IMR-90 (cell line): ENCODE measurements at regions not wholly inside any gene's neighbourhood (a gene's known extent, or its start where the extent isn't known, plus 50 kb on each side); places are given as distances from the start of the nearest gene placed in this dataset.

Source experiments
- ATAC-seq: fragments of 200-7000 bp; cut with Tn5 transposase; 2 replicates; pipeline ENCODE4 v1.9.1; 2020; ENCODE audit warnings: low read depth, mild to moderate bottlenecking, moderate library complexity
- BruUV-seq: library from RNA; stranded (reverse); fragments of 400-500 nt; replicated peaks from 2 replicates; lab custom pipeline; 2021; lab: Mats Ljungman, UMichigan
- CTCF ChIA-PET: fragments of 300-600 bp; formaldehyde crosslinking; extraction: SDS; loops from one replicate; lab custom pipeline; 2021; ENCODE audit warnings: antibody characterized with exemption; lab: Yijun Ruan, JAX
- POLR2A ChIA-PET: fragments of 300-600 bp; sonication (Branson Sonifier 250); formaldehyde crosslinking; loops from one replicate; lab custom pipeline; 2022; ENCODE audit warnings: antibody characterized with exemption; ENCODE audit not compliant: unreplicated experiment; lab: Charles Lee
- DNase-seq: peaks from one replicate; pipeline ENCODE4 v3.0.0; 2013
- H2AFZ ChIP-seq: replicated peaks from 2 replicates; pipeline ENCODE3; 2013; ENCODE audit warnings: low read length, mild to moderate bottlenecking; ENCODE audit not compliant: poor library complexity
- H2AK5ac ChIP-seq: 2 replicates; pipeline ENCODE4 v1.6.1; 2013; ENCODE audit warnings: low read depth, low read length, inconsistent platforms
- H2AK9ac ChIP-seq: replicated peaks from 2 replicates; pipeline ENCODE3; 2013; ENCODE audit warnings: mild to moderate bottlenecking, low read depth, low read length, moderate library complexity; ENCODE audit not compliant: poor library complexity
- H2BK120ac ChIP-seq: 2 replicates; pipeline ENCODE4 v1.6.1; 2013; ENCODE audit warnings: low read depth, low read length, inconsistent platforms
- H2BK15ac ChIP-seq: 3 replicates; pipeline ENCODE4 v1.6.1; 2013; ENCODE audit warnings: low read depth, low read length, inconsistent platforms
- H2BK20ac ChIP-seq: 2 replicates; pipeline ENCODE4 v1.6.1; 2013; ENCODE audit warnings: low read depth, mild to moderate bottlenecking, inconsistent platforms, low read length, moderate library complexity
- H2BK5ac ChIP-seq: 2 replicates; pipeline ENCODE4 v1.6.1; 2013; ENCODE audit warnings: mild to moderate bottlenecking, low read depth, low read length, inconsistent platforms; ENCODE audit not compliant: poor library complexity, severe bottlenecking
- H3K14ac ChIP-seq: replicated peaks from 2 replicates; pipeline ENCODE4 v1.6.1; 2013; ENCODE audit warnings: low read depth, low read length, inconsistent platforms
- H3K18ac ChIP-seq: 2 replicates; pipeline ENCODE4 v1.6.1; 2013; ENCODE audit warnings: low read depth, low read length, control low read depth
- H3K23ac ChIP-seq: 2 replicates; pipeline ENCODE4 v1.6.1; 2013; ENCODE audit warnings: low read depth, low read length, inconsistent platforms
- H3K27ac ChIP-seq: 2 replicates; pipeline ENCODE4 v1.5.1; 2013; ENCODE audit warnings: mild to moderate bottlenecking, control low read depth, low read length; ENCODE audit not compliant: insufficient read depth
- H3K27me3 ChIP-seq: 2 replicates; pipeline ENCODE4 v1.6.1; 2013; ENCODE audit warnings: low read length; ENCODE audit not compliant: control insufficient read depth, insufficient read depth
- H3K36me3 ChIP-seq: 2 replicates; pipeline ENCODE4 v1.6.1; 2013; ENCODE audit warnings: low read length, mixed read lengths; ENCODE audit not compliant: control insufficient read depth, insufficient read depth
- H3K4ac ChIP-seq: 2 replicates; pipeline ENCODE4 v1.6.1; 2013; ENCODE audit warnings: low read depth, low read length, inconsistent platforms
- H3K4me1 ChIP-seq: 2 replicates; pipeline ENCODE4 v1.6.1; 2013; ENCODE audit warnings: low read length, mixed read lengths; ENCODE audit not compliant: control insufficient read depth, insufficient read depth
- H3K4me2 ChIP-seq: 2 replicates; pipeline ENCODE4 v1.6.1; 2013; ENCODE audit warnings: low read depth, mild to moderate bottlenecking, control low read depth, low read length, moderate library complexity
- H3K4me3 ChIP-seq: 2 replicates; pipeline ENCODE4 v1.5.1; 2013; ENCODE audit warnings: low read depth, mild to moderate bottlenecking, control low read depth, low read length, moderate library complexity; ENCODE audit not compliant: insufficient read depth
- H3K56ac ChIP-seq: 2 replicates; pipeline ENCODE4 v1.6.1; 2013; ENCODE audit warnings: low read length, inconsistent platforms; ENCODE audit not compliant: insufficient read depth; ENCODE audit errors: extremely low read depth
- H3K79me1 ChIP-seq, 2 experiments: 2 replicates each; pipeline ENCODE4 v1.6.1; 2013; ENCODE audit warnings: low read length in 2 of 2, inconsistent platforms in 1 of 2, low read depth in 1 of 2
- H3K9ac ChIP-seq: 2 replicates; pipeline ENCODE4 v1.6.1; 2013; ENCODE audit warnings: low read depth, low read length, control low read depth
- H3K9me1 ChIP-seq: 2 replicates; pipeline ENCODE4 v1.6.1; 2013; ENCODE audit warnings: low read length, inconsistent platforms; ENCODE audit not compliant: insufficient read depth
- H3K9me3 ChIP-seq: 2 replicates; pipeline ENCODE4 v1.6.1; 2013; ENCODE audit warnings: low read length; ENCODE audit not compliant: control insufficient read depth, insufficient read depth
- H4K20me1 ChIP-seq: 2 replicates; pipeline ENCODE4 v1.6.1; 2013; ENCODE audit warnings: low read length, inconsistent platforms; ENCODE audit not compliant: insufficient read depth
- H4K5ac ChIP-seq: 2 replicates; pipeline ENCODE4 v1.6.1; 2013; ENCODE audit warnings: mild to moderate bottlenecking, low read depth, low read length, control low read depth
- H4K8ac ChIP-seq, 2 experiments: 2 replicates each; pipeline ENCODE4 v1.6.1; 2013; ENCODE audit warnings: low read depth in 2 of 2, low read length in 2 of 2, control low read depth in 1 of 2, inconsistent platforms in 1 of 2
- H4K91ac ChIP-seq: 2 replicates; pipeline ENCODE4 v1.6.1; 2013; ENCODE audit warnings: low read depth, low read length, inconsistent platforms; ENCODE audit not compliant: insufficient read depth
- CTCF ChIP-seq: conservative IDR thresholded peaks from 2 replicates; pipeline ENCODE4 v1.5.1; 2012; ENCODE audit warnings: mild to moderate bottlenecking, low read depth, low read length, improper control_type of control experiment
- MAFK ChIP-seq: IDR thresholded peaks from 2 replicates; pipeline ENCODE4 v1.6.1; 2012; ENCODE audit warnings: low read depth, low read length, improper control_type of control experiment
- RAD21 ChIP-seq: IDR thresholded peaks from 2 replicates; pipeline ENCODE4 v1.6.1; 2012; ENCODE audit warnings: low read length, improper control_type of control experiment
- WGBS, 2 experiments: methylation state at CpG; one replicate each; pipeline versions ENCODE4 v1.1.5 to v1.1.7; 2013; ENCODE audit warnings: missing lambda C conversion rate in 2 of 2; ENCODE audit not compliant: insufficient read length in 1 of 2; ENCODE audit errors: extremely low coverage in 2 of 2; 5-methylcytosine and 5-hydroxymethylcytosine counted together
- dilution Hi-C: fragments of 300-500 bp; cut with HindIII; formaldehyde crosslinking; loops from one replicate; pipeline ENCODE4 v1.14.3; 2018; ENCODE audit warnings: low sequenced_read_pairs; ENCODE audit not compliant: unreplicated experiment
- in situ Hi-C: fragments of 300-500 bp; cut with MboI; formaldehyde crosslinking; loops from 3 replicates; pipeline ENCODE4 v1.14.3; 2019; ENCODE audit warnings: low sequenced_read_pairs, inconsistent platforms, mixed read lengths
- intact Hi-C: fragments of 100-400 bp; cut with micrococcal nuclease; formaldehyde crosslinking; loops from 2 replicates; pipeline ENCODE4 v1.10.0; 2022

- no peak overlapping the region for H3K9ac ChIP-seq
- ChIA-PET CTCF (no interaction called here), POLR2A (no interaction called here)
- no peak for ATAC-seq
- H4K20me1 ChIP-seq: no peaks in the 10 kb centered on the region
- H3K4me1 ChIP-seq: no peaks in the 10 kb centered on the region
- no peak overlapping the region for H3K14ac ChIP-seq
- H3K9me1 ChIP-seq: no peaks in the 10 kb centered on the region
- WGBS, 2 experiments: no CpG with 5 or more reads among the region's 1 CpG
- no peak overlapping the region for H4K5ac ChIP-seq
- dilution Hi-C loops: no loop called here
- no peak overlapping the region for H4K8ac ChIP-seq
- no peaks in the 10 kb centered on the region for H3K36me3 ChIP-seq
- H3K4ac ChIP-seq: no peak overlapping the region
- in situ Hi-C loops: no loop called here
- intact Hi-C loops: no loop called here
- BruUV-seq: no TSS peak
- H3K4me2 ChIP-seq: no peak overlapping the region
- no peak for DNase-seq
- H3K79me1 ChIP-seq: no peaks in the 10 kb centered on the region
- no peak overlapping the region for H3K4me3 ChIP-seq
- no peak overlapping the region for H3K18ac ChIP-seq
- H3K27me3 ChIP-seq: no peaks in the 10 kb centered on the region
- no peak overlapping the region for H4K91ac ChIP-seq
- no peak for TF ChIP-seq MAFK
- no peak for TF ChIP-seq CTCF
- no peak for TF ChIP-seq RAD21
- H2AK5ac ChIP-seq: no peak overlapping the region
- H2BK20ac ChIP-seq: no peak overlapping the region
- no peak overlapping the region for H3K27ac ChIP-seq
- H3K56ac ChIP-seq: no peak overlapping the region
- no peak overlapping the region for H3K23ac ChIP-seq
- H2BK15ac ChIP-seq: no peak overlapping the region
- no peak overlapping the region for H2AK9ac ChIP-seq
- H2BK5ac ChIP-seq: no peak overlapping the region
- H3K9me3 ChIP-seq: peaks cover 6% of the 10 kb centered on the region; the same call in 1 of the 2 replicates
- no peak overlapping the region for H2AFZ ChIP-seq
- no peak overlapping the region for H2BK120ac ChIP-seq
Measured at GRCh38 chr2:49514201-49514600, 359.9 kb upstream of the FSHR start.
